Islet precursor cell (in vitro differentiated cells): ENCODE measurements at regions not wholly inside any gene's neighbourhood (a gene's known extent, or its start where the extent isn't known, plus 50 kb on each side); places are given as distances from the start of the nearest gene placed in this dataset.

ENCODE experiments used
- DNase-seq: peaks from one replicate; pipeline ENCODE4 v3.0.0-alpha.2; 2018

DNA sequence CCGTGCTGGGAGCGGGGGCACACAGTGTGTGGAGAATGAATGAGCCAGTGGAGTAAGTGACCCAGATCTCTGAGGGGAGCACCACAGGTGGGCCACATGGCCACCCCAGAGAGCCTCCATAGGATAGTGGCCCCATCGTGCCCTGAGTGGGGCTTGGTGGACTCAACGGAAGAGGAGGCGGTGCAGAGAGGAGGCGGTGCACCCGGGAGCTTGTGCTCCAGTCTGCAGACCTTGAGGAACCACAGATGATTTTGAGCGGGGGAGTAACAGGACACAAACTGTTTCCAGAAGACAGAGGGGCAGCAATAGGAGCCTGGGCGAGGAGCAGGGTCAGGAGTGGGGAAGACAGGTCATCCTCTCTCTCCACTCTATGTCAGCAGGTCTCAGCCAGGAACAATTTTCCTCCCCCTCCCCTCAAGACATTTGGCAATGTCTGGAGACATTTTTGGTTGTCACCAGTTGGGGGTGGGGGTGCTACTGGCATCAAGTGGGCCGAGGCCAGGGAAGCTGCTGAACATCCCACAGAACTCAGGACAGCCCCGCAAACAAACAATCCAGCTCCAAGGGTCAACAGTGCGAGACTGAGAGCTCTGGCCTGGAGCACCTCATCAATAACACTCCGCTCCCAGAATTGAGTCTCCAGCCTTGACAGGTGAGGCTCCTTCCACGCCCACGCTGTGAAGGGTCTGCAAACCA lies 182.2 kb downstream of the USP12 start:
- no peak for DNase-seq

DNA sequence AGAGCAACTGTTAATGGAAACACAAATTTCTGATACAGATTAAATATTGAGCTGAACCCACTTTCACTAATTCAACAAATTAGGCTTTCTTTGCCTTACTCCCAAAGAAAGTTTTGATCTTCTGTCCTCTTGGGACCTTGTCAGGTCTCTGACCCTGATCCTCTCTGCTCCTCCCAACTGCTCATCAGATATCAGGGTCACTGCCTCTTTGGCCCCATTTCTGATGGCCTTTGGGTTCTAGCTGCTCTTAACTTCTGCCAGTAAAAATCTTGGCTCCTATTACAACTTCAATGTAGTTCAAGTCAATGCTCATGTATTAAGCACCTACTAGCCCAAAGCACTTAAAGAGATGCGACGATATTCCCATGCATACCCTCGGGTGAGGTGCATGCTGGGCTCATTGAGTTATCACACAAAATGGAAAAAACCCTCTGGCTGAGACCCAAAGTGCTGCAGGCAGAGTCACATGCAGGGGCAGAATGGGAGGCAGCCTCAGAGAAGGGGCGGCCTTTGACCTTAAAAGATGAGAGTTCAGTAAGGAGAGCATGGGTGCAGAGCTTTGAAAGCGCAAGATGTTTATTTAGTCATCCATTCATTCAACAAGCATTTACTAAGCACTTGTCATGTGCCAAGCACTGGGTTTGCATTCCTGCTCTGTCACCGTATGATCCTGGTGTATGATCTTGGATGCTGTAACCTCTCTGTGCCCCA lies 183.4 kb downstream of the USP12 start:
- no peak for DNase-seq

DNA sequence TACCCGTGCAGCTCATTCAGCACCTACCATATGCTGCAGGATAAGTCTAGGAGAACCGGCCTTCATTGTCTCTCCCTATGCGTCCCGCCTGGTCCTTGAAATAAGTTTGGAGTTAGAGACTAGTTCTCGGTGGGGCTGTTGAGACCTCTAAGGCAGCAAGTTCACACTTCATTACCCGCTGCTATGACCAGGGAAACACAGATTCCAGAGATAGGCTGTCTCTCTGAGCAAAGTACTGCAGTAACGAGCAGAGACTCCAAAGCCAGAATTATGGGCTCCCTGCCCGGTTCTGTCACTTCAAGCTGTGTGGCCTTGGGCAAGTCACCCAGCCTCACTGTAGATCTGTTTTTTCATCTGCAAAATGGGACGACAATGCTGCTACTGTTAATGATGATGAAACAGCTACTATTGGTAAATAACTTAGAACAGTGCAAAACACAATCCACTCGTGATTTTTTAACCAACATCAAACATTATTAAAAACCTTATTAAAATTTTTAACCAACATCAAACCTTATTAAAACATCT lies 184.1 kb downstream of the USP12 start:
- DNase-seq, result no peak

DNA sequence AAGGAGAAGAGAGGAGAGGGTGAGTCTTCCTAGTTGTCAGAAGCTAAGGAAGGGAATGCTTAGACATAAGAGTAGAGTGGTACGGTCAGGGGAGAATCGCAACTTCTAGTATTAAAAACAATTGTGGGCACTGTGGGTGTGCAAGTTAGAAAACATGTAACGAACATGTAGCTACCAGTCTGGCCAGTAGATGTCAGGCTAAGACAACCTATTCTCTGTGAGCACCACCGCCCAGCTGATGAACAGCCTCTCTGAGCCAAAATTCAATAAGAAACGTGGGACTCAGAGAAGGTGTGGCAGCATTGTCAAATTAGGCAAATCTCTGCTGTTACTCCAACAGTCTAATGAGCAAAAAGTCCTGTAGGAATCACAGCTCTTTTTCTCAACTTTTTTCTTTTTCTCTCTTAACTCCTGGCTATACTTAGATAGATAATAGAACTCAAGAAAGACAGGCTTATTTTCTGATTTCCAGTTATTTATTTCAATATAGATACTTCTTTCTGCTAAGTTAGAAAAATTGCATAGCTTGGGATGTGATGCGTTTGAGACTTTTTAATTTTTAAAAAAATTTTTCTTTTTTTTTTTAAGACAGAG lies 186.2 kb downstream of the USP12 start:
- DNase-seq, result peak; percentile 75

DNA sequence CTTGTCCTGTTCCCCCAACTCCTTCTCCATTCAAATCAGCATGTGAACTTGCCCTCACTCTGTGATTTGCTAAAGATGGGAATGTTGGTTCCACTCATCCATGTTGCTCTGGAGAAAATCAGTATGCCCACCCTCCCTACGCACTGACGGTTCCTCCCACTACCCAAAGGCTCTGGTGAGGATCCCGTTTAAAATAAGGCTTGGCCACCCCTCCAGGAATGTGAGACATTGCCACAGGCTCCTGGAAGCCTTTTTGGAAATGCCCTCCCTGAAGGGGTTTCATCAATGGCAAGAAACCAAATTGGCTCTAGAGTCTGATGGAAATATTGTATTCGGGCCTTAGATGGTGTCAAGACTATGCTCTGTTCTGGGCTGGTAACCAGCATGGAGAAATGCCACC lies 187.3 kb downstream of the USP12 start:
- no peak for DNase-seq

DNA sequence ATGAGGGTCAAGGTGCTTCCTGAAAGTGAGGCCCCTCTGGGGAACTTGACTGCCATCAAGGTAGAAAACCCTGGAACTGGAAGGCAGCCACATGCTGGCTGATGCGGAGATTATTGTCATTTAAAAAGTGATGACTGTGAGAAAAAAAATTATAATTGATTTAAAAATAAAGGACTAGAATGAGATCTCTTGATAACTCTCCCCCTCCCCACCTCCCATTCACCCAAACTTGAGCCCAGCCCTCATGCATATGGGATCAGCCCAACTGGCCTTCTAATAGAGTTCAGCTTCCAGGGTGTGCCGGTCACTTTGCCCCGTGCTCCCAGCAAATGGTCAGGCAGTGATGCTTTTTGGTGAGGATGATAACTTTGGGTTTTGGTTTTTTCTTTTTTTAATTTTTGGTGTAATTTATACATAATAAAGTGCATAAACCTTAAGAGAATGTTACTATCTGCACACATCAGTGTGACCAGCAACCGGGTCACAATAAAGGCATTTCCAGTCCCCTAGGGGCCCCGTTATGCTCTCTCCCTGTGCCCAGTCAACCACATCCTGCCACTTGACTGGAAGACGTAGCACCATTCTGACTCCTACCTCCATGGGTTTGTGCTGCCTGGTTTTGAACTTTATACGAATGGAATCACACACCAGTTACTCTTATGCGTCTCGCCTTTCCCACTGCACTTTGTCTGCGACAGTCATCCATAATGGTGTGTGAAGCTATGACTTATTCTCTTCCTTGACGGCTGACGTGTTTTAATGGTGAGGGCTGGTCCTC lies 187.9 kb downstream of the USP12 start:
- no peak for DNase-seq

DNA sequence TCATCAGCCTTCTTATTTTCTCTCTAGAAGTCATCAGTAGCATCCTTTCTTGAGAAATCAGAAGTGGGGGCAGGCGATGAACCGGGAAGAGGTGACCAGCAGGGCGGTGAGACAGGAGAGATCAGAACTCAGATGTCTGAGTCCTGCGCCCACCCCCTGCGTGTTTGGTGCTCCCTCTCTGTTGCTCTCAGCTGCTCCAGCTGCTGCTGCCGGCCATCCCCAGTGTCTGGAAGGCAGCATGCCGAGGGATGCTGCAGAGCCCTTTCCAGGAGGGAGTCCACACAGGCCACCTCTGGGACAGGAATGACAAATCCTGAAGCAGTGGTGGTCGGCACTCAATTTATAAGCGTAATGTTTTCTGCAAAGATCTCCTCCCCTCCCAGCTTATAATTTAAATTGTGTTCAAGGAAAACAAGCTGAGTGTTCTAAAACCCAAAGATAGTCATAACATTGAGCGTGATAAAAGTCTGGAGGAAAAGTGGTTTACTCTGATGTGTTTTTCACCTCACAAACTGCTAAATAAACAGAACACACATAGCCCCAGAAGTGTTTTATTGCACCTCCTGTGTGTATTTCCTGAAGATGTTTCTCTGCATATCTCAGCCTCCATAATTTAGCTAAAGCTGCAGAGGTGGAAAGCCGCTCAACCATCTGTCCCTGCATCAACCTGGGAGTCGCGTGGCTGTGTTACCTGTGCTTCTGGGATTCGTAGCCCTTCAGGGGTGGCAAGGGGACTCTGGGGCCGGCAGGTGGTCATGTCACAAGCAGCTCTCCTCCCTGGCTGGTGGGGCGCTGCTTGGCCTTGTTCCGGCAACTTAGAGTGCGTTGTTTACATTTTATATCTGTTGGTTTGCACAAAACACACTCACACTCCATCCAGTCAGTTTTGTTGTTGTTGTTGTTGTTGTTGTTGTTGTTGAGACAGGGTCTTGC lies 191.2 kb downstream of the USP12 start:
- DNase-seq, result no peak

DNA sequence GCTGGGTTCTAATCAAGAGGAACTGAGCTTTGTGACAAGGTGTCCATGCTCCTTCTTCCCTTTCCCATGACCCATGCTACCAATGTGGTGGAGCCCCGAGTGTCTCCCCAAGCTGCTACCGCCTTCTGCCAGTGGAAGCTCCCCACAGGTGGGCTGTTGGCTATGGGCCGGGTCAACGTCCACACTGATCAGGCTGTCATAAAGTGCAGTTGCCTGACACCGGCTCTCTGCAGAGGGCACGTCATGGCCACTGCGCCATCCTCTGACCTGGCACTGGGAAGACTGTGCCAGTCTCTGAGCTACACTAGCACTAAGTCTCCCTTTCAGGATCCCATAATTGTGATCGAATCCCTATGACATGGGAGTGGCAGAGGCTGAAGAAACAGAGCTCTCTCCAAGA lies 192.3 kb downstream of the USP12 start:
- no peak for DNase-seq

DNA sequence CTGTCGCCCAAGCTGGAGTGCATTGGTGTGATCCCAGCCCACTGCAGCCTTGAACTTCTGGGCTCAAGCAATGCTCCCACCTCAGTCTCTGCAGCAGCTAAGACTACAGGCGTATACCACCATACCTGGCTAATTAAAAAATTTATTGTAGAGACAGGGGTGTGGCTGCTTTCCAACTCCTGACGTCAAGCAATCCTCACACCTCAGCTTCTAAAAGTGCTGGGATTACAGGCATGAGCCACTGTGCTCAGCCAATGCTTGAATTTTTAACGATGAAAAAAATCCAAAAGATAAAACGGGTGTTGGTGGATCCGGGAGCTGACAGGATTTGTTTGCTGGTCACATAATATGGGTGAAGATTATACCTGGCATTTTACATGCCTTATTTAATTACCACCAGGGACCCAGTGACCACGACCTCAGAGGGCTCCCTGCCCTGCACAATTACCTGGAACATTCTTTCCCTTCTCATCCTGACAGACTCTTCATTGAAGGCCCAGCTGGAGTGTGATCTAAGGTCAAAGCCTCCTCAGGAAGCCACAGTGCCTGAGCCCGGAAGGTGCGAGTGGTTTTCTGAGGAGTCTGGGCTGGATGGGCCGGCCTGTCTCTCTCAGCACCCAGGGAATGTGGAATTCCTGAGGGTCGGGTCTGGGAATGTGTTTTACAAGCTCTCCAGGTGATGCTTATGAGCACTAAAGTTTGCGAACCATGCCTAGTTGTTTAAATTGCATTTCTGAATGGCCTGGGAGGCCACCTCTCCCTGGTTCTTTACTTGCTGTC lies 193.3 kb downstream of the USP12 start:
- peak; percentile 95 for DNase-seq

DNA sequence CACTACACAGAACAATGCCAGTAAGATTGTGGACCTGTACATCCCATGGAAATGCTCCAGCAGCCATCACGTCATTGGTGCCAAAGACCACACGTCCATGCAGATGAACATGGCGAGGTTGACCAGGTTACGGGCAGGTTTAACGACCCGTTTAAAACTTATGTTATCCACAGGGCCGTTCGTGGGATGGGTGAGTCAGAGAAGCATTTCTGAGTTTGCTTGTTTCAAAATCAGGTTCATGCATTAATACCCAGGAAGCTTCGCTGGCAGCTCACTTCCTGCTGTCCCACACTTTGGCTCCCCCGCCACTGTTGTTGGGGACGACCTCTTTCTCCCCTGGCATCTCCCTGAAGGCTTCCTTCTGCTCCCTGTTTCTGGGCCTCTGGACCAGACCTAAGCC lies 194.1 kb downstream of the USP12 start:
- DNase-seq, result no peak

DNA sequence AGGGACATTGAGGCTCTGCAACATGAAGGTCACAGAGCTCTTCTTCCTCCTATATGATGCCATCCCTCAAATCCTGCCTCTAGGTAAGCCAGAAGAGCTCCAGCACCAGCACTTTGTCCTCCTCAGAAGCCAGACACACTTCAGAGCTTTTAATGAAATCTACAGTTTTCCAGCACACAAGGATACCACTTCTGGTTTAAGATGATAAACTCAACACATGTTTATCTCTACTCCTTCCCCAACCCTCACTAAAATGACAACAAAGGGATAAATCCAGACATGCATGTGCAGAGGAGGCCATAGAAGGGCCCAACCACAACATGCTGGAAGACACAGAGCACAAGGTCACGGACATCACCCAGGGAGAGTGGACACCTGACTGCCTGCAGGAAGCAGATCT lies 195.3 kb downstream of the USP12 start:
- DNase-seq, result no peak

DNA sequence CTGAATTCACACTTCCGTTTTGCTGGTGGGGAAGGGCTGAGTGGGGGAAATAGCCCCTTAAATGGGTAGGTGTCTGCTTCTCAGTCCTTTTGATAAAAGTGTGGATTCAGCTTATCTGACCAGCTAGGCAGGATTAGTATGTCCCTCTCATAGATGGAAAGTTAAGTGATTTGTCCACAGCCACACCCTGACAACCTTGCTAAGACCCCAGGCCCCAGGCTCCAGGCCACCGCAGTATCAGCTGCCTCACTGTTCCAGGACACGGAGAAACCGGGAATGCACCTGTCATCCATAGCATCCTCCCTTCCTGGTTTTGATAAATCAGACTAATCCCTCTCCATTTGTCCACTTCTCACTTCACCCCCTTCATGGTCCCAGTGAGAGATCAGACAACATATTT lies 197.7 kb downstream of the USP12 start:
- DNase-seq, result no peak

DNA sequence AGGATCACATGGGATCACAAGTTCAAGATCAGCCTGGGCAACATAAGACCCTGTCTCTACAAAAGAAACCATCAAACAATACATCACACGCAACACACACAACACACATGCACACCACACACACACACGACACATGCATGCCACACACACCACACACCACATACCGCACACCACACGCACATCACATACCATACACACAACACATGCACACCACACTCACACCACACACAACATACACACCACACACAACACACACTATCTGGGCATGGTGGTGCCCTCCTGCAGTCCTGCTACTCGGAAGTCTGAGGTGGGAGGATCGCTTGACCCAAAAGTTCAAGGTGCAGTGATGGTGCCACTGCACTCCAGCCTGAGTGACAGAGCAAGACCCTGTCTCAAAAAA lies 198.3 kb downstream of the USP12 start:
- no peak for DNase-seq

DNA sequence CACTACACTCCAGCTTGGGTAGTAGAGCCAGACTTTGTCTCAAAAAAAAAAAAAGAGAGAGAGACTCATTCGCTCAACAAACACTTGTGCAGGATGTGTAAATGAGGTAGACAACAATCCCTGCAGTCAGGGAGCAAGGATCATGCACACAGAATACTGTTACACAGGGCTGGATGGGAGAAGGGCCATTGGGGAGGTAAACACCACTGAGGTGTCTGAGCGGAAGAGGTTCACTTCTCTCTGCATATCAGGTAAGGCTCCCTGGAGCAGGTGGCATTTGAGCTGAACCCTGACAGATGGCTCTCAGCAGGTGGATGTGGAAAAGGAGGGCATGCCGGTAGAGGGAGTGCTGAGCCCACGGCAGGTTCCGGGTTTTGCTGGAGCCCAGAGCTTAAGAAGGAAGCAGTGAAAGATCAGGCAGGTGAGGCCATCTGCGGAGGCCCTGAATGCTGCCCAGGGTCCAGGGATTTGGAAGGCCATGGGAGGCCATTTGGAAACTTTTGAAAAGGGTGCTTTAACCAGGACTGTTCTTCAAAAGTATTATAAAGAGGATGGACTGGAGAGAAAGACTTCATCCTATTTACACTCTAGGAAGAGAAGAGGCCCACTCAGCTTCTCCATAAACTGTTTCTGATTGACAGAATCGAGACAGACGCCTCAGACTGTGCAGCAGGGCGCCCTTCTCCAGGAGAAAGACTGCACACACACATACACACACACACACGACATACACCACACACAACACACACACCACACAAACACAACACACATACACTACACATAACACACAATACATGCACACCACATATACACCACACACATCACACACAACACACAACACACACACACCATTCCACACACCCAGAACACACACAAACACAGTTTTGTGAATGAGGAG lies 199.4 kb downstream of the USP12 start:
- peak; percentile 79 for DNase-seq

DNA sequence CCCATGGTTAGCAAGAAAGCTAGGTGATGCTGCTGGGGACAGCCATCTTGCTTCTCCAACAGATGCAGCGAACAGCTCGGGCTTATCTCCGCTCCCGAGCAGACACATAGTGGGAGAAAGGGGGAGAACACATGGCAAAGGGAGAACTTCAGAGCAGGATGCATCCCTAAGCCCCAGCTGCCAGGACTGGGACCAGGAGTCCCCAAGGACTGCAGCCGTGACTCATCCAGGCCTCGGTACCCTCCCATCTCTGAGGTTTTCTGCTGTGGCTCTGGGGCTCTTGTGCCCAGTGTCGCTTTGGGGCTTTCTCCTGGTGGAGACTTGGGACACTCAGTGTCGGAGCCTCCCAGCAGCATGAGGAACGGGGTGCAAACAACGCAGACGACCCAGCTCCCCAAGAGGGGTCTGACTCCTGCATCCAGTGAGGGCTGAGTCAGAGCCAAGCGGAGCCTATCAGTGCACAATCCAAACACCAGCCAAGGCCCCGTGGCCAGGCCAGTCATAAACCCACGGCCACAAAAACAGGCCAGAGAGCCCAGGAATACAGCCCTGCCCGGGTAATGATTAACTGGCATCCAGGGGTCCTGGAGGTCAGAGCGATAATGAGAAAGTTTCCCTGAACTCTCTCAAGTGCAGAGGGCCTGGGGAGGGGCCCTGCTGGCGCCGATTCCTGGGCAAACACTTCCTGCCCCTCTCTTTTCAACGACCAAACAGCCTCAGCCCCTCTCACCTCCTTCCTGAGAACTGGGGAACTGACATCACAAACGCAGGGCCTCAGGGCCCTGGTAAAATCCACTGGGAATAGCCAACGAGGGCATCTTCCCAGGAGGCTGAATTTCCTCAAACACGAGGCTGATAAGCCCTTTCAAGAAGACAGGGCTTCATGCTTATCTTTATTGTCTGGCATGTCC lies 202.9 kb downstream of the USP12 start:
- peak; percentile 77 for DNase-seq

DNA sequence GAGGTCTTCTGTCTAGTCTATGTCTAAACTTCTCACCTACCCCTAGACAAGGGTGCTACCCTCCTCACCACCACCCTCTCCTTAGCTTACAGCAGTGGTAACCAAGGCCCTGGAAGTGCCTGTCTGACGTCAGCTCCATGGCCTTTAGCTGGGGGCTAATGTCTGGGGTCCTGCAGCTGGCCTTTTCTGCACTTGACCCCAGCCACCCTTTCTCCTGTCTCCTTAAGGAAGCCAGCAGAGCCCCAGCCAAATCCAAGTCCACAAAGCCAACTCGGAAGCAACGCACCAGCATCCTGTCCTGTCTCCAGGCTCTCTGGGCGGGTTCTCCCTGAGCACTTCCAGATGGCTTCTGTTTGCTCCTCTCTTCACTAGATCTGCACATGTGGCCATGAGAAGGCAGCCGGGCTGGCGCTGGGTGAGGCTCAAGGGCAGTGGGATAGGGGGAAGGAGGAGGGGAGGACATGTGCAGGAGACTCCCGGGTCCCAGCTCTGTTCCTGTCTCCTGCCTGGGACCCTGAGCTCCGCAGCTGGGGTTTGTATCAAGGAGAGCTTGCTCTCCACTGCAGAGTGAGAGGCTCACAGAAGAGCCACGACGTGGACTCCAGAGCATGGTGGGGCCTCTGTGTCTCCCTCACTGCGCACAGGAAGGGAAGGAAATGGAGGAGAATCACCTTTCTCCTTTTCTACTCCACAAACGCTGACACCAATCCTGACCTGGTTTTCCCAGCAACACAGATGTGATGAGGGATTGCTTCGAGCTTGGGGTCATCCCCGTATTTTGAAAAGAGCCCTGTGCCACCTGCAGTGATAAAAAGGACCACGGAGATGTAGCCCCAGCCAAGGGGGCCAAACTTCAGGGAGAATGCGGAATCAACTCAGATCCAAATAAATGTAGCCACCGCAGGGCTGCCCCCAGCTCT lies 204.2 kb downstream of the USP12 start:
- DNase-seq, result no peak

DNA sequence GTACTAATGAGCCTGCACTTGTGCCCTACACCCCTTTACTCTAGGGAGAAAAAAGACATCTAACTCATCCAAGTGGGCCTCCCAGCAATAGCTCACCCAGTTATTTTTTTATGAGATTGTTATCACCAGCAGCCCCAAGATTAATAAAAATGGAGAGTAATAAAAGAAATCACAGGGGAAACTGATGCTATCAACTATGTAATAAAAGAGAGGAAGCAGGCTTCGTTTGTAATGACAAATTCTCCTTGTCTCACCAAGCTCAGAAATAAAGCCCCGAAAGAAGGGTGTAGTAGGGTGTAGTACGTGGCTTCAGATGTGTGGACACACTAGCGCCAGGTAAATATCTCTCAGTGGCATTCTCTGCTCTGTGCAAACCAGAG lies 204.9 kb downstream of the USP12 start:
- no peak for DNase-seq
